RWPE1 (cell line): ENCODE measurements at regions not wholly inside any gene's neighbourhood (a gene's known extent, or its start where the extent isn't known, plus 50 kb on each side); places are given as distances from the start of the nearest gene placed in this dataset.
A peak's percentile ranks its signal among the peaks of the same experiment; 100 is the strongest.

ENCODE experiments used
- CTCF ChIA-PET: fragments of 350-600 bp; sonication (Branson Sonifier 250); formaldehyde crosslinking; extraction: SDS; loops from one replicate; lab custom pipeline; 2021; lab: Yijun Ruan, JAX
- POLR2A ChIA-PET: fragments of 400-600 bp; formaldehyde crosslinking; extraction: SDS; loops from one replicate; lab custom pipeline; 2020; ENCODE audit warnings: antibody characterized with exemption; ENCODE audit not compliant: low non-redundant PET; lab: Yijun Ruan, JAX
- DNase-seq: peaks from one replicate; pipeline ENCODE4 v3.0.0; 2012; ENCODE audit warnings: low spot score
- H3K27ac ChIP-seq: fragments of 450-650 bp; 2 replicates; pipeline ENCODE4 v1.5.1; 2017
- TF ChIP-seq, protein P1 (sequence below): fragments of 450-650 bp; conservative IDR thresholded peaks from 2 replicates; pipeline ENCODE4 v1.5.1; 2017; ENCODE audit warnings: low read depth, mild to moderate bottlenecking

GRCh38 chr15:31537770-31538592 lies 211.3 kb downstream of the KLF13 start:
- CTCF ChIA-PET: no interaction called here
- no peak for DNase-seq
- POLR2A ChIA-PET: no interaction called here
- TF ChIP-seq, protein P1, sequence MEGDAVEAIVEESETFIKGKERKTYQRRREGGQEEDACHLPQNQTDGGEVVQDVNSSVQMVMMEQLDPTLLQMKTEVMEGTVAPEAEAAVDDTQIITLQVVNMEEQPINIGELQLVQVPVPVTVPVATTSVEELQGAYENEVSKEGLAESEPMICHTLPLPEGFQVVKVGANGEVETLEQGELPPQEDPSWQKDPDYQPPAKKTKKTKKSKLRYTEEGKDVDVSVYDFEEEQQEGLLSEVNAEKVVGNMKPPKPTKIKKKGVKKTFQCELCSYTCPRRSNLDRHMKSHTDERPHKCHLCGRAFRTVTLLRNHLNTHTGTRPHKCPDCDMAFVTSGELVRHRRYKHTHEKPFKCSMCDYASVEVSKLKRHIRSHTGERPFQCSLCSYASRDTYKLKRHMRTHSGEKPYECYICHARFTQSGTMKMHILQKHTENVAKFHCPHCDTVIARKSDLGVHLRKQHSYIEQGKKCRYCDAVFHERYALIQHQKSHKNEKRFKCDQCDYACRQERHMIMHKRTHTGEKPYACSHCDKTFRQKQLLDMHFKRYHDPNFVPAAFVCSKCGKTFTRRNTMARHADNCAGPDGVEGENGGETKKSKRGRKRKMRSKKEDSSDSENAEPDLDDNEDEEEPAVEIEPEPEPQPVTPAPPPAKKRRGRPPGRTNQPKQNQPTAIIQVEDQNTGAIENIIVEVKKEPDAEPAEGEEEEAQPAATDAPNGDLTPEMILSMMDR: no peak
- no peak overlapping the region for H3K27ac ChIP-seq

- CTCF ChIA-PET: no interaction called here
- POLR2A ChIA-PET: no interaction called here
- TF ChIP-seq, protein P1: no peak
- DNase-seq: no peak
- no peak overlapping the region for H3K27ac ChIP-seq
Measured at GRCh38 chr15:31540633-31541032, 214.0 kb downstream of the KLF13 start.

GRCh38 chr15:31544361-31544760 lies 217.7 kb downstream of the KLF13 start:
- no peak overlapping the region for H3K27ac ChIP-seq
- no peak for DNase-seq
- ChIA-PET POLR2A (no interaction called here), CTCF (no interaction called here)
- TF ChIP-seq, protein P1: no peak

DNA sequence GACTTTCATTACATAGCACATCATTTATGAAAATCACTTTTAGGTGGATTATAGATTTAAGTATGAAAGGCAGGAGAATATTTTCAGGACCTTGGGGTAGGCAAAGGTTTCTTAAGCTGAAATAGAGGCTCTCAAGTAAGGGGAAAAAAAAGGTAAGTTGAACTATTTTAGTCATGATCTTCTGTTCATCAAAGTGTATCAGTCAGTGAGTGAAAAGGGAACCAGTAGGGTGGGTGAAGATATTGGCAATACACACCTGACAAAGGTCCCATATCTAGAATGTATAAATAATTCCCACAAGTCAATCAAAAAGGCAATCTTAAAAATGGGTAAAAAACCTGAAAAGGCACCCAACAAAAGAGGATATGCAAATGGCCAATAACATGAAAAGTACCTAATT lies 218.6 kb downstream of the KLF13 start:
- CTCF ChIA-PET: interaction anchor here (0.5 kb wide), 1 partner anchor 1724 kb away, joined by 3 read pairs; no protein-coding TSS in a partner anchor
- TF ChIP-seq, protein P1: no peak
- DNase-seq: no peak
- H3K27ac ChIP-seq: no peak overlapping the region
- POLR2A ChIA-PET: no interaction called here

DNA sequence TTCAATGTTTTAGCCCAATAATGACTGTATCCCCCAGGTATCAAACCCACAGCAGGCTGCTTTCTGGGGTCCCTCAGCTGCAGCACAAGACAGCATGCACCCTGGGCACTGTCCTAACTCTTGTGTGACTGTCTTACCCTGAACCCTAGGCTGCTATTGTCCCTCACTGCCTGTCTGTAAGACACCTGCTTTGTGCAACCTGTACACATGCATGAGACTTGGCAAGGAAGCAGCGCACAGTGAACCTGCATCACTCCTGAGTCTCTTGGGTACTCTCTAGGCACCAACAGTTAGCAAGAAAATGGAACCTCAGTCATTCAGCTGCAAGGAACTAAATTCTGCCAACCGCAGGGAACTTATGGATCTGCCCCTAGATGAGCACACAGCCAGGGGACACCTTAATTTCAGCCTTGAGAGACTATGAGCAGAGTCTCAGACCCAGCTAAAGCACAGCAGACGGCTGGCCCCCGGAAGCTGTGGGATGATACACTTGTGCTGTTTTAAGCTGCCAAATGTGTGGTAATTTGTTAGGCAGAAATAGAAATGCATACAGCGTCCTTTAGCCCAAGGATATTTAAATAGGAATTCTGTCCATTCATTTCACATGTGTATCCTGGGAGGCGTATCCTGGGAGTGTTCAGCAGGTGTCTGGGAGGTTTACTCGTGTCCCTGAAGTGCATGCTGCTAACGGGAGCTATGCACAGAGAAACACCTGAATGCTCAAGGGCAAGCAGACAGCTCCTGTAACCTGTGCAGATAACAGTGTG lies 223.8 kb downstream of the KLF13 start:
- H3K27ac ChIP-seq: no peak overlapping the region
- TF ChIP-seq, protein P1: no peak
- DNase-seq: no peak
- ChIA-PET POLR2A (no interaction called here), CTCF (interaction anchor here (0.6 kb wide), 1 partner anchor 425 kb away, joined by 3 read pairs; no protein-coding TSS in a partner anchor)

DNA sequence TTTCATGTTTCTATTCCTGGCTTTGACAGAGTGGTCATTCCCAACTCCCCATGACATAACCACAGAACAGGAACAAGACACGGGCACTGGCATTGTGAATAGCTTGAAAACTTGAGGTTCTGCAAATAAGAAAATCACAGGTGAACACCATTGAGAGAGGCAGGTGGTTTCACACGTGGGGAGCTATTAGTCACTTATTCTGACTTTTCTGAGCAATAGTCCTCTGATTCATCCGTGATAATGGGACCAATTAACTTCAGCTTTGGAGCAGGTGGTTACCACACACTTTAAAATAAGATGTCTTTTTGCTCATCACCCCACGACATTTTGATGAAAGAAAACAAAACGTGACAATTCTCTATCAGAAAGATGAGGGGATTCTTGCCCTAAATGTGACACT lies 224.7 kb downstream of the KLF13 start:
- no peak overlapping the region for H3K27ac ChIP-seq
- ChIA-PET POLR2A (no interaction called here), CTCF (no interaction called here)
- DNase-seq: peak; percentile 26
- TF ChIP-seq, protein P1: no peak
